Activated CD8-positive, alpha-beta T cell treated with anti-CD3 and anti-CD28 coated beads for 36 hours (primary cell): ENCODE measurements at regions not wholly inside any gene's neighbourhood (a gene's known extent, or its start where the extent isn't known, plus 50 kb on each side); places are given as distances from the start of the nearest gene placed in this dataset.

Experiments
- ATAC-seq: fragments of 200-7000 bp; cut with Tn5 transposase; one replicate; pipeline ENCODE4 v1.10.0; 2021; ENCODE audit warnings: mild to moderate bottlenecking, moderate library complexity
- CTCF ChIA-PET: fragments of 350-600 bp; sonication (Branson Sonifier 250); formaldehyde crosslinking; loops from one replicate; lab custom pipeline; 2021; ENCODE audit warnings: antibody characterized with exemption; lab: Charles Lee
- POLR2A ChIA-PET: fragments of 350-600 bp; sonication (Branson Sonifier 250); formaldehyde crosslinking; loops from one replicate; lab custom pipeline; 2021; ENCODE audit warnings: antibody characterized with exemption; lab: Charles Lee
- DNase-seq: peaks from one replicate; pipeline ENCODE4 v3.0.0-alpha.2; 2020
- H3K27ac Mint-ChIP-seq: one replicate; pipeline ENCODE4 v1.8.0; 2021; ENCODE audit warnings: mild to moderate bottlenecking, mixed read lengths
- H3K27me3 Mint-ChIP-seq: one replicate; pipeline ENCODE4 v1.8.0; 2021; ENCODE audit warnings: mixed read lengths
- H3K36me3 Mint-ChIP-seq: one replicate; pipeline ENCODE4 v1.8.0; 2021; ENCODE audit warnings: low read depth, mixed read lengths
- H3K4me1 Mint-ChIP-seq: one replicate; pipeline ENCODE4 v1.8.0; 2021; ENCODE audit warnings: low read depth, mixed read lengths
- H3K4me3 Mint-ChIP-seq: one replicate; pipeline ENCODE4 v1.8.0; 2021; ENCODE audit warnings: mild to moderate bottlenecking, moderate library complexity, mixed read lengths
- H3K9me3 Mint-ChIP-seq: one replicate; pipeline ENCODE4 v1.8.0; 2021; ENCODE audit warnings: mixed read lengths
- CTCF ChIP-seq: fragments of 200-600 bp; IDR thresholded peaks from one replicate; pipeline ENCODE4 v1.8.0; 2022; ENCODE audit warnings: antibody characterized with exemption, mild to moderate bottlenecking
- intact Hi-C: fragments of 100-400 bp; cut with micrococcal nuclease; formaldehyde crosslinking; loops from one replicate; pipeline ENCODE4 v1.10.0; 2022

DNA sequence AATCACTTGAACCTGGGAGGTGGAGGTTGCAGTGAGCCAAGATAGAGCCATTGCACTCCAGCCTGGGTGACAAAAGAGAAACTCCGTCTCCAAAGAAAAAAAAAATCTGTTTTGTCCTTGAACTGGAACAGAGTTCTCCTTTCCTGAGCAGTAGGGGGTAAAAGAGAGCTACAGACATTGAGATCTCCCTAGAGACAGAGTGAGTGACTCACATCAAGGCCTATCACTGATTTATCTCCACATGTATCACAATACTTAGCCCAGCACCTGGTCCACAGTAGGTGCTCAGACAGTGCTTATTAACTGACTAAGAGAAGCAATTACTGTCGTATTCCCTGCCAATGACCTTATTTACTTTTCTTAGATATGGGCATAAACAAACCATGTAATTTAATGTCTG is 354.1 kb upstream of the C1orf87 start:
- Mint-ChIP-seq H3K4me1 (no peaks in the 10 kb centered on the region), H3K9me3 (no peaks in the 10 kb centered on the region), H3K27me3 (no peaks in the 10 kb centered on the region), H3K36me3 (no peaks in the 10 kb centered on the region), H3K4me3 (no peak overlapping the region), H3K27ac (no peak overlapping the region)
- no peak for ATAC-seq
- no peak for TF ChIP-seq CTCF
- no peak for DNase-seq
- intact Hi-C loops = no loop called here
- ChIA-PET CTCF (no interaction called here), POLR2A (interaction anchor here (0.6 kb wide), 1 partner anchor 601 kb away, joined by 5 read pairs; no protein-coding TSS in a partner anchor)

- ChIA-PET CTCF (no interaction called here), POLR2A (no interaction called here)
- no peak for TF ChIP-seq CTCF
- ATAC-seq (no peak), DNase-seq (no peak)
- Mint-ChIP-seq H3K27me3 (no peaks in the 10 kb centered on the region), H3K4me3 (no peak overlapping the region), H3K9me3 (no peaks in the 10 kb centered on the region), H3K27ac (no peak overlapping the region), H3K36me3 (no peaks in the 10 kb centered on the region), H3K4me1 (no peaks in the 10 kb centered on the region)
- intact Hi-C loops = no loop called here
Measured at GRCh38 chr1:60427194-60427593, 353.6 kb upstream of the C1orf87 start.

DNA sequence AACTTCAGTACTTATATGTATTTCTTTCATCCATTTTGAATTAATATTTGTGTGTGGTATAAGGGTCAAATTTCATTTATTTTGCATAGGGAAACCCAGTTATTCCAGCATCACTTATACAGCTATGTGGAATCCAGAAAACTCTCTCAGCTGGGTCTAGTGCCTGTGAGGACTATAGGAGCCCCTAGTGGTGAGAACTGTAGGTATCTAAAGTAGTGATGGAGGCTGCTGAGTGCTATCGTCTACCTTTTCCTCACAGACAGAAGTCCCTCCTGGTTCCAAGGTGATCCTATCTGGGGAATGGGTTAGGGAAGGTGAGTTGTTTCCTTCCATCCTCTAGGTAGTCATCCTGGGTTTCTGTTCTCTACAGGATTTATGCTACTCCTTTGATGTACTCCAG is 352.0 kb upstream of the C1orf87 start:
- TF ChIP-seq CTCF = no peak
- Mint-ChIP-seq H3K4me3 (no peak overlapping the region), H3K36me3 (no peaks in the 10 kb centered on the region), H3K27ac (no peak overlapping the region), H3K9me3 (peaks cover 2% of the 10 kb centered on the region), H3K4me1 (no peaks in the 10 kb centered on the region), H3K27me3 (no peaks in the 10 kb centered on the region)
- ChIA-PET POLR2A (no interaction called here), CTCF (interaction anchor here (1.3 kb wide), 1 partner anchor 13 kb away, joined by 3 read pairs; no protein-coding TSS in a partner anchor)
- no peak for ATAC-seq
- no peak for DNase-seq
- intact Hi-C loops = no loop called here

DNA sequence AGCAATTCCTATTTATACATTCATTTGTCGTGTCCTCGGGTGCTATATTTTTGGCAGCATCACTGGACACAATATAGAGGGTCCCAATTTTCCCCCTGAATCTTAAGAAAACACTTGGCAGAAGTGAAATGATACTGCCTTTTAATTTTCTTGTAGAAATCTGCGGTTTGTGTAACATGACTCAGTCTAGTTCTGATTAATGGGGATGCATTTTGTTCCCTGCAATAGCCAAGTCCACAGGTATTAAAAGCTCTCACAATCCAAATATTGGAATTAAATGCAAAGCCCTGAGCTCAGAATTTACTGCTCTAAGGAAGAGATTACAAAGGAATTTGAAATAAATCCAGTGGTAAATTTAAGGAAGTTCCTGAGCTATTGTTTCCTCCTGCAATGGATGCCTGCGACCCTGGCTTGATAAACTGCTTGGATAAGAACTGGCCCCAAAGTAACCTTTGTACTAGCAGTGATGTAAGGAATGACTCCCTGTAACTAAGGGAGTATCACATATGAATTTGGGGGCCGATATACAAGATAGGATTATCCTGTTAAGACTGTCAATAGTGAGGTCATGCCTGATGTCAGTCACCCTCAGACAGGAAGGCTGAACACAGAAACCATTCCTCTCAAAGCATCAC is 349.7 kb upstream of the C1orf87 start:
- Mint-ChIP-seq H3K27ac (no peak overlapping the region), H3K36me3 (no peaks in the 10 kb centered on the region), H3K4me3 (no peak overlapping the region), H3K27me3 (no peaks in the 10 kb centered on the region), H3K4me1 (no peaks in the 10 kb centered on the region), H3K9me3 (peaks cover 2% of the 10 kb centered on the region)
- intact Hi-C loops = no loop called here
- TF ChIP-seq CTCF = no peak
- ChIA-PET POLR2A (no interaction called here), CTCF (interaction anchor here (1.4 kb wide), 1 partner anchor 20 kb away, joined by 3 read pairs; no protein-coding TSS in a partner anchor)
- ATAC-seq (no peak), DNase-seq (no peak)

DNA sequence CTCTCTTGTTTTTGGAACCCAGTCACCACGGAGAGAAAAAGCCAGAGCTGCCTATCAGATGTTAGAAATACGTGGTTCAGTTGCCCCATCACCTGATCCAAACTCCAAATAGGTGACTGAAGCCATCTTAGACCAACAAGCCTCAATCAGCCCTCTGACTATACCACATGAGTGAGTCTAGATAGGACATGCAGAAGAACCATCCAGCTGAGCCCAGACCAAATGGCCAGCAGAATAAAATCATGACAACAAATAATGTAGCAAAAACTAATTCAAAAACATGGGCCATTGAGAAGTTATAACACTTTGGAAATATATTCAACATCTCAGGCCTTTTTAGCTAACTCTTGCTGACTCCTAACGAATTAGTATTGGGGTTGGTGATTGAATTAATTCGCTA is 348.4 kb upstream of the C1orf87 start:
- Mint-ChIP-seq H3K27me3 (no peaks in the 10 kb centered on the region), H3K4me3 (no peak overlapping the region), H3K36me3 (no peaks in the 10 kb centered on the region), H3K4me1 (no peaks in the 10 kb centered on the region), H3K9me3 (peaks cover 2% of the 10 kb centered on the region), H3K27ac (no peak overlapping the region)
- ATAC-seq (no peak), DNase-seq (no peak)
- POLR2A ChIA-PET = no interaction called here
- CTCF ChIA-PET = interaction anchor here (1.4 kb wide), 1 partner anchor 18 kb away, joined by 3 read pairs; no protein-coding TSS in a partner anchor
- no peak for TF ChIP-seq CTCF
- intact Hi-C loops = no loop called here
